Hematopoietic multipotent progenitor cell treated with erythropoietin and hydrocortisone succinate and interleukin-3 and kit ligand, for 15 days (in vitro differentiated cells): ENCODE measurements at regions not wholly inside any gene's neighbourhood (a gene's known extent, or its start where the extent isn't known, plus 50 kb on each side); places are given as distances from the start of the nearest gene placed in this dataset.

Experiments used
- DNase-seq: peaks from one replicate; pipeline ENCODE4 v3.0.0-alpha.2; 2015; ENCODE audit warnings: low spot score

GRCh38 chr12:127681151-127681754, 585.7 kb upstream of the TMEM132C start:
- DNase-seq, result no peak

GRCh38 chr12:127685491-127685890, 581.5 kb upstream of the TMEM132C start:
- no peak for DNase-seq

DNA sequence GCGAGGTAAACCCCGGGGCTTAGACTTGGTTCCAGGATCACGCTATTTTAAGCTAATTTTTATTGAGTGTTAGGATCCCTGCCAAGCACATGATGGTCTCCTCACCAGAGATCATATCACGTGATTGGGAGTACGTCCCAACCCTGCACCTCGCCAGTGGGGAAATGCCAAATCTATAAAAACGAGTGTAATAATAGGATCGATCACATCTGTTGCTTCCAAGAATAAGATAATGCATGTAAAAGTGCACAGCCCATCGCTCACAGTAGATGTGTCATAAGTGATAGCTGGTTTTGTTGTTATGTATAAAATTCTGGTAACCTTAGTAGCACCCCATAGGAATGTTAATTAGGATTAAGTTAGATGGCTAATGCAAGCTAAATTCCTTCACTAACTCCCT, 581.0 kb upstream of the TMEM132C start:
- DNase-seq, result no peak

GRCh38 chr12:127687181-127687580, 579.8 kb upstream of the TMEM132C start:
- DNase-seq, result no peak

GRCh38 chr12:127688906-127689428, 578.0 kb upstream of the TMEM132C start:
- no peak for DNase-seq

GRCh38 chr12:127690161-127690560, 576.8 kb upstream of the TMEM132C start:
- no peak for DNase-seq

- no peak for DNase-seq
These were observed 570.0 kb upstream of the TMEM132C start for GRCh38 chr12:127696963-127697362.

DNA sequence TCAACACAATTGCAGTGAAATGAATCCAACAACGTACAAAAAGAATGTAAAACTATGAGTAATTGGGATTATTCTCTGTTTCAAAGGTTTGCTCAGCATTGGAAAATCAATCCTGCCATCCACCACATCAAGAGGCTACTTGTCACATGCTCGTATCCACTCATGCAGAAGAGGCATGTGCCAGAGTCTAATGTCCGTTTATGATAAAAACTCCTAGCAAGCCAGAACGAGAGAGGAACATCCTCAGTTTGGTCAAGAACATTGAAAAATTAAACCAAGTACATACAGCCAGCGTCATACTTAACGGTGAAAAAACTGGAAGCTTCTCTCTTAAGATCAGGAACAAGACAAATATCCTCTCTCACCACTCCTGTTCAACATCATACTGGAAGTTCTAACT, 563.9 kb upstream of the TMEM132C start:
- DNase-seq, result no peak

- DNase-seq, result no peak
These were observed 555.9 kb upstream of the TMEM132C start for GRCh38 chr12:127711108-127711507.

DNA sequence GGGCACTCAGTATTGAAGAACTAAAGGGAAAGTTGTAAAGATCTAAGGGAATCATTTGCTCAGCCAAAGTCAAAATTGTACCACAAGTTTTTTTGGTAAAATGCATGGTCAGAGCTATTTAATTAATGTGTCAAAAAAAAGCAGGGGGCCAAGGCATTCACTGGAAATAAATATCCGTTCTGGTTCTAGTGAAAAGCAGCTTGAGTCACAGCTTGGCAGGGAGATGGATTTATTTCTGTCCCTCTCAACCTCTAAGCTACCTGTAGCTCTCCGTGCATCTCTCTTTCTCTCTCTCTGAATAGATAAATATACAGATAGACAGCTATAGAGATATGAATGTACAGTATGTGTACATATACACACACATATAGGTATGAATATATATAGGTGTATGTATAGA, 554.4 kb upstream of the TMEM132C start:
- DNase-seq, result no peak

DNA sequence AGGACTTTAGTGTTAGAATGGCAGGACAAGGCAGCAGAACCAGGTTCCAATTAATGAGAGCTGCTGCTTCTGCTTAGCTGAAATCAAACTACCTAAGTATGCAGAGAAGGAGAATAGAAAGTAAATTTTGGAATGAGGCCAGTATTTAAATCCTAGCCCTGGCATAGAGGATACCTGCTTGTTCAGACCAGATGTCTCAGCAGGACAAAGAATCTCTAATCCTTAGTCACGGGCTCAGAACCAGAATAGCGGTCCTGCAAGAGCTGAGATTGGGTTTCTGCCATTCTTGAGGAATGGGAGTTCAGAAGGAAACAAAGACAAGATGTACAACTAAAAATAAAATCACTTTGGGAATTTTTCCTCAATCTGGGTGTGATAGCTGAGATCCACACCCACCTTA, 550.8 kb upstream of the TMEM132C start:
- DNase-seq, result no peak

DNA sequence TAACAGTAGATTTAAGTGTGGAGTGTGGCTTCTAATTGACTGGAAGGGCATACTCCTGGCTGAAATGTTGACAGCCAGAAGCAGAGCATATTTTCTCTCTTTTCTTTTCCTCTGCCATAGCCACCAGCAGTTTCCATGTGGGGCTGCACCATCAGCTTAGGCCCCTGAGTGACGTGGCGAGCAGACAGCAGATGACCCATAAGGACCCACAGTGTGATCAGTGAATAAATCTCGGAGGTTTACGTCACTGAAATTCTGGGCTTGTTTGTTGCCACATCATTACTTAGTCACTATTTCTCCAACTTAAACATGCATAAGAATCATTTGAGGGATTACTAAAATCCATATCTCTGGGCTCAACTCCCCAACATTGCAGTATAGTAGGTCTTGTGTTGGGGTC, 549.7 kb upstream of the TMEM132C start:
- no peak for DNase-seq

DNA sequence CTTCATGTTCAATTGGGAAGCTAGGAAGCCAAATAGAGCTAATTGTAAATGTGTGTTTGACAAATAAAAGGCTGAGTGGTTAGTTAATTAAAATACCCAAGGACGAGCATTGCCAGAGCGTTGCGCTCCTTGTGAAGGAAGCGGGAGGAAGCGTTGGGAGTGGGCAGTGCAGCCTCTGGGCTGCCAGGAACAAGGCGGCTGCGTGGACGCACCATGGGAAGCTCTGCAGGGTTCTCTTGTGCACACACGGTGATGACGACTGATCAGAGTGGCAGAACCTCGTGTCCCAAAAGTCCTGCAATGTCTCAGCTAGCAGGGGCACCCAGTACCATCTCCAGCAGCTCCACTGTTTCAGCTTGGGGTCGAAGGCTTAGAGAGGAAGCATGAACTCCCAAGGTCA, 546.6 kb upstream of the TMEM132C start:
- no peak for DNase-seq

DNA sequence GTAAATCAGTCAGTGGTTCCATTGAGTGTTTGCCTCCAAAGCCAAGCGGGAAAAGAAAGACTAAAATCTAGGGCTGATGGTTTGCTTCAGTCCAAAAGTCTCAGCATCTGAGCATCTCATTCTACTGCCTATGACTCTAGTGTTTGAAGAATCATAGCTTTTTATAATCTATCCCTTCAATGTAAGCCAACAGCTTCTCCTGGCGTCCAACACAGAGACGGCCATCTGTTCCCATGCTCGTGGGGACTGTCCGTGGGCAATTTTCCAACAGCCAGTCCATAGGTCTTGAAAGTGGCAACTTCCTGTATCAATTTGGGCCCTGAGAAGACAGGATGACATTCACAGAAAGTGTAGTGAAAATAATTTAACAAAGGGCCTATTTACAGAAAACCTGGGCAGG, 544.4 kb upstream of the TMEM132C start:
- no peak for DNase-seq

GRCh38 chr12:127723251-127723650, 543.7 kb upstream of the TMEM132C start:
- DNase-seq, result no peak

GRCh38 chr12:127726671-127727315, 540.2 kb upstream of the TMEM132C start:
- no peak for DNase-seq

GRCh38 chr12:127728285-127728684, 538.7 kb upstream of the TMEM132C start:
- no peak for DNase-seq

- no peak for DNase-seq
These were observed 538.2 kb upstream of the TMEM132C start for GRCh38 chr12:127728729-127729128.

- DNase-seq, result no peak
These were observed 537.6 kb upstream of the TMEM132C start for GRCh38 chr12:127729381-127729780.

- DNase-seq, result no peak
These were observed 535.3 kb upstream of the TMEM132C start for GRCh38 chr12:127731657-127732056.

- DNase-seq, result no peak
These were observed 524.7 kb upstream of the TMEM132C start for GRCh38 chr12:127742231-127742630.

DNA sequence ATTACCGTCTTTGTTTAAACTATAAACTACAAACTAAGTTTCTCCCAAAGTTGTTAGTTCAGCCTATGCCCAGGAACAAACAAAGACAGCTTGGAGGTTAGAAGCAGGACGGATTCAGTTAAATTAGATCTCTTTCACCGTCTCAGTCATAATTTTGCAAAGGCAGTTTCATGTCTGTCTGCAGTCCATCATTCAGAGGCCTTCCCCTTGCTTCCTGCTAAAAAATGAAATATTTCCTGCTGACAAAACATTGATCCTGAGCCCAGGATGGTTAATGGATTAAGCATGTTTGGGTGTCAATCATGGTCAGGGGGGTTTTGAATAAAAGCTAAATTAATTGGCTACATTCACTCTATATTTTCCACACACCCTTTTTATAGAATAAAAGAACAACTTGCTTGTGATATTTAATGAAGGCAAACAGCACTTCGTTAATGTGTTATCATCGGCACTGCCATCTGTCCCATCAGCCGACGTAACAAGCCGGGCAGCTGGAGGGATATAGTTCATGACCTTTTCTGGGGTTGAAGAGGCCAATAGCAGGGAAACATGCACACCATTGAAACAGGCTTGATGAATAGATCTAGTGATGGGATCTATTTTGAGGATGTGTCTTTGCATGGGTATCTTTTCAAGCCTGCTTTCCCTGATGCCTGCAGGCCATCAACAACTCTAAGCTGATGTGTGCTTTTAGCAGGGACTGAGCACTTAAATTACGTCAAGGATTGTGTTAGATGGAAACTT, 521.3 kb upstream of the TMEM132C start:
- DNase-seq, result no peak

- DNase-seq, result no peak
These were observed 517.6 kb upstream of the TMEM132C start for GRCh38 chr12:127749416-127749815.
